GM12878 (cell line): ENCODE measurements at regions not wholly inside any gene's neighbourhood (a gene's known extent, or its start where the extent isn't known, plus 50 kb on each side); places are given as distances from the start of the nearest gene placed in this dataset.

Source experiments
- ASH2L ChIP-seq: fragments of 300-600, 200-600 bp; sonication (generic); IDR thresholded peaks from 2 replicates; pipeline ENCODE4 v1.6.1; 2017; ENCODE audit warnings: low read depth, mild to moderate bottlenecking, borderline replicate concordance
- KAT2A ChIP-seq: conservative IDR thresholded peaks from 2 replicates; pipeline ENCODE4 v1.6.1; 2011; ENCODE audit warnings: low read depth, low read length; ENCODE audit not compliant: control insufficient read depth
- POLR2A ChIP-seq: IDR thresholded peaks from 2 replicates; pipeline ENCODE4 v1.6.1; 2011; ENCODE audit warnings: low read depth, mild to moderate bottlenecking, low read length

DNA sequence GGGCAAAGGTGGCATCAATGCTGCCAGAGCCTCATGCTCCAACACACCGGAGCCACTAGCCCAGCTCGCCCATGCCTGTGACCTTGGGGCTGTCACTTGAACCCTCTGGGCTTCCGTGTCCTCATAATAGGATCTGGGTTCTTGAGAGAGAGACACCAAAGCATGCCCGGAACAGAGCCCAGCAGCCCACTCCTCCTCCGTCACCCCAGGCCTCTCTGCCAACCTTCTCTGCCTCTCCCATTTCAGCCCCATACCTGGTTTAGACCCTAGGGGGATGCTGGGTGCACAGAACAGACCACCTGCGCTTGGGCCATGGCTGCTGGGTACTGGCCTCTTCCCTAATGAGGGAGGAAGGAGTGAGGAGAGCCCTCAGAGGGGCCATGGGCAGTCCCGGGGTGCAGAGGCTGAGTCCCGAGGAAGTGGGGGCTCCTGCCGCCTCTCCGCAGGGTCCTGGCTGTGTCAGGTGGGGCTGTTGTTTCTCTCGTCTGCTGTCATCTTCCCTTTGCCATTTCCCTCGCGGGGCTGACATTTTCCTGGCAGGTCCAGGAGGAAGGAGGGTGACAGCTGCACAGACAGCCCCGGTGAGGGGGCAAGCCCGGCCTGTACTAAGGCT lies 172.4 kb upstream of the RTL1 start:
- TF ChIP-seq ASH2L (no peak), KAT2A (no peak), POLR2A (no peak)
